ENCODE measurements at regions not wholly inside any gene's neighbourhood (a gene's known extent, or its start where the extent isn't known, plus 50 kb on each side); places are given as distances from the start of the nearest gene placed in this dataset.

DNA sequence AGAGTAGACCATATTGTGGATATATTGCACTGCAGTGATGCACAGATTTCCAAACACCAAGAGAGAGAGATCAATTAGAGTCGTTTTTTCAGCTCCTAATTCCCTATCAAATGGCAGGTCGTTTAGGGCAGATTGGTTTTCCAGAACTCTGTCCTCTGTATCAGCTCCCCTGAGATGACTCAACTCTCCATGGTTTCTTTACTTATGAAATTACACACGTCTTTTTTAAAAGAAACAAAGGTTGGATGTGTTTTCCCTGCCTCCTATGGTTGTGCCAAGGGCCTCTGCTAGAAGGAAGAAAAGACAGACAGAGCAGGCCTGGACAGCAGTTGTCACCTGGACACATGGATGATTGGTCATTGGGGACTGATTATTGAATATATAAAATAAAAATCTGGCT, 478.1 kb upstream of the NBEA start:
- no peak for DNase-seq (ENCODE audit: low read depth in 2 of 2)

DNA sequence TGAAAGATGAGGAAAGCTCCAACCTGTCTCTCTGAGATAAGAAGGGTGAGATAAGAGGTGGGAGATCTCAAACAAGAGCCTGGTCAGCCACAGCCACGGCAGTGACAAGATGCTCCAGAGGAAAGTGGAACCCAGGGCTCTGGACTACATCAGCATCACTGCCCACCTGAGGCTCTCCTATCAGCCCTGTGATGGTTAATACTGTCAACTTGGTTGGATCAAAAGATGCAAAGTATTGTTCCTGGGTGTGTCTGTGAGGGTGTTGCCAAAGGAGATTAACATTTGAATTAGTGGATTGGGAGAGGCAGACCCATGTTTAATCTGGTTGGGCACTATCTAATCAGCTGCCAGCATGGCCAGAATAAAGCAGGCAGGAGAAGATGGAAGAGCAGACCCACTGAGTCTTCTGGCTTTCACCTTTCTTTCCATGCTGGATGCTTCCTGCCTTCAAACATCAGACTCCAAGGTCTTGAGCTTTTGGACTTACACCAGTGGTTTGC, 476.6 kb upstream of the NBEA start:
- DNase-seq (ENCODE audit: low read depth in 2 of 2): no peak

DNA sequence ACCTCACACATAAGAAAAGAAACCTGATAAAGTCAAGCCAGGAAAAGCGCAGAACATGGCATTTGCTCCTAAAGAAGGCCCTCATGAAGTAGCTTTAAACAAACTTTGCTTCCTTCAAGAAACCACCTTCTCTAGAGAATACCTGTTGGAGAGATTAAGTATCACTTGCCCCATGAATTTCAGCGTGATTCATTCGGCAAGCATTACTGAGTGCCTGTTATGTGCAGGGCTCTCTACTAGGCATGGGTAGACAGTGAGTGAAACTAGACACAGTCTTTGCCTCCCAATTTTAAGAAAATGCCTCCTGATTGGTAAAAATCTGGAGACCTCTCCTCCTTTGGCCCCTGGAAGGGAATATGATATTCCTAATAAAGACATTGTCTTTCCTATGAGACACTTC, 475.8 kb upstream of the NBEA start:
- no peak for DNase-seq (ENCODE audit: low read depth in 2 of 2)

DNA sequence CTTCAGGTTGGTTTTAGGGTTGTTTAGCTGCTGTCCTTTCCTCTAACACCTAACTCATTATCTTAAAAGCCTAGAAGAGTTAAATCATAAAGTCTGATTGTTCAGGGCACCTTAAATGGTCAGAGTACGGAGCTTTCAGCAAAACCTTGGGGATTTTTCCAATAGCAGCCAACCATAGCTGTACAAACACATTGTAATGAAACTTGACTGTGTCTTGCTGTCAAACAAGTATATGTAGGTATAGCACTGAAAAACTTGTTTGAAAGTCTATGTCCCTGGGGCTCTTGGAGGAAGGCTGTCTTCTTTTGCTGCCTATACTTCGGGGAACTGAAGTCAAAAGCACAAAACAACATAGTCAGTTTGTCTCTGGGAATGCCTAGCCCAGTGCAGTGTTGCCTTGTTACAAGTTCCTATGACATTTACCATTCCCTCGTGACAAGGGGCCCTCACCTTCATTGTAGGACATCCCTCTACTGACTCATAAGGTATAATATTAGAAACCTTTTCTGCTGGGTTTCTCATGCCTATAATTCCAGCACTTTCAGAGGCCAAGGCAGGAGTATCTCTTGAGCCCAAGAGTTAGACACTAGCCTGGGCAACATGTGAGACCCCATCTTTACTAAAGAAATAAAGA, 474.5 kb upstream of the NBEA start:
- DNase-seq (ENCODE audit: low read depth in 2 of 2): no peak

DNA sequence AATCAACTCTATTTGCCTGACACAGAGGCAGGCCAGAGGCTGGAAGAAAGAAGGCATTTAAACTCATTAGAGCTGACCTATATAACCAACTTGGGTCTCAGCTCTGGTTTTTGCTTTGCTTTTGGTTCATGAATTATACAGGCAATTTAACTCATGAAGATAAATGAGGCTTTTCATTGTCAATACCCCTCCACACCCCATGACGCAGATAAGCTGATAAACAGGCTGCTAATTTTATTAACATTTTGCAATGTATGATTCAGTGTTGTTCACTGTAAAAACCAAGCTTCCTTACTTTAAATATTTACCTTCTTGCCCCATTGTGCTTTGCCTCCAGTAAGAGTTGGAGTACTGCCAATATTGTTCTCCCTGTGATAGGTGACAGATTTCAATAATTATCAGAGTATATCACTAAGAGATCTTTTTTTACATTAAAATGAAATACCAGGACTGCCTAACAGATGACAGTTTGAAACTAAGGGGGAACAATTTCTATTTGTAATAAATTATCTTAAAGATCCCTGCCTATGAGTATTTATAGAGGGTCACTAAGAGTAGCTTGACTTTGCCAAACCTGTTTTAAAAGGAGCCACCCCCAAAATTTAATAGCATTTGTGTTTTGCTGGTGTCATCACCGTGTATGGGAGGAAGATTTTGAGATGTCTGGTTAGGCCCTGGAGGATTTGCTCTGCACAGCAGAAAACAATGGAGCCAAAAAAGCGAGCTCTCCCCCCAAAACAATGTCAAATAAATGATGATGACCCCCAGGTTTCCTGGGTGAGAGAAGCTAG, 472.7 kb upstream of the NBEA start:
- no peak for DNase-seq (ENCODE audit: low read depth in 2 of 2)

DNA sequence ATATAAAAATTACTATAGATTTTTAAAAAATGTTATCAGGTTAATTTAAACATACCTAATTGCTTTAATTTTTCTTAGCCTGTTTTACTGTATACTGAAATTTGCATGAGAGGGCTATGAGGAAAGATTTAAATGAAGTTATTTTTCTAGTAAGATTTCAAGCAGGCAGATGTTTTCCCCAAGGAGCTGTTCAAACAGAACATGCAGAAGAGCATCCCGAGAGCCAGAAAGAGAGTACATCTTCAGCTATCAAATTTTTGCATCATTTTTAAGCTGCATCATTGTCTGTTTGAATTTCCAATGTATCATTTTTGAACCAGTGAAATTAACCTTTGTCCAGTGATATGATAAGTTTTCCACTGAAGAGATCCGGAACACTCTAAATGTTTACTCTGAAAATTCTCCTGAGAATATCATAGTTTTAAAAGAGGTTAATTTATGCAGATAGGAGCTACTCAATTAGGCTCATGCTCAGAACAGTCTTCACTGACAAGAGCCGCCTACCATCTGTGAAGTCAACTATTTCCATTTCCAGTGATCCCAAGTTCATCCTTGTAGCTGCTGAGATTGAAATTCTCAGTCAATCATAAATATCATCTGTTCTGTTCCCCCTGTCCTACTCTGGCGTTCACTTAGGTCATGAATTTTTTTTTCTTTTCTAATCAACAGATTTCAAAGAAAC, 467.7 kb upstream of the NBEA start:
- no peak for DNase-seq (ENCODE audit: low read depth in 2 of 2)

DNA sequence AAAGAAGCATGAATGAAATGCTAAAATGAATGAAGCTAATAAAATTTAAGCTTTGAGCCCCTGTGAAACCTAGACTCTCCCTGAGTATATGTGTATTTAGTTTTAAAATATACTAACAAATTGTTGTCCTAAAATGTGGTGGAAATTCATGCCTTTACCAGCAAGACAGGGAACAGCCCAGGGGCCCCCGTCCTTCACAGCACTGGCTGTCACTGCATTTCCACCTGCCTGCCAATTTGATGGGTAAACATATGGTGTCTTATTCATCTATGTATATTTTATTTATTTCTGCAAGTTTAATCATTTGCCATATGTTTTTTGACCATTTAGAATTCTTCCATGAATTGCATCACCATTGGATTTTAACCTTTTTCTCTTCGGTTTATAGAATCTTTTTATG, 463.7 kb upstream of the NBEA start:
- no peak for DNase-seq (ENCODE audit: low read depth in 2 of 2)

DNA sequence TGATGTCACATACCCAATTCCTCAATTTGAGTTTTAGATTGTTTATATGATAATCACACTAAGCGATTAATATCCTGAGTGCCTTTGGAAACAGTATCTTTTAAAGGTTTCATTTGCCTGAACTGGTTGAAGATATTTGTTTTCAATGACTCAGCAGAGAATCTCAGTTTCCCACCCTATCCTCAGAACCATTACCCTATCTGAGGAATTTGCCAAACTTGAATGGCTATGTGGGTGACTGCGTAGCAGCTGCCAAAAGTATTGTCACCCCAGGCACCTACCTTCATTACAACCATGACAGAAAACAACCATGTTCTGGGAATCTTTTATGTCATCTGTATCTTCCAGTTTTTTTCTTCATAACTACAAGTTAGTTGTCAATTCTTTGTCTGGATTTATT, 440.1 kb upstream of the NBEA start:
- no peak for DNase-seq (ENCODE audit: low read depth in 2 of 2)

DNA sequence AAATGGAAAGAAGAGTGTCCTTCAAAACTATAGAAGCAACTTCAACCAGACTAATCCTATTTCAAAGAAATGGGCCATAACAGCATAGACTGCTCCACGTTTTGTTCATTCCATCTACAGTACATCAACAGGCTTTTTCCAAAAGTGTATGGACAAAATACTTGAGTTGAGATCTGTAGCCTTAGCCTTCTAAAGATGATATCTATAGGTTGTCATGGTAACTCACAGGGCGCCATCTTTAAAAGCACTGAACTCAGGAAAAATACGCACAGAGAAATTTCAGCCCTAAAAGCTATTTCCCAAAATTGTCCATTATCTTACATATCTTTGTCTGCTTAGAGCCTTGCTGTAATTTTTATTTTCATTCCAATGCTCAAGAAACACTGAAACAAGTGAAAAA, 439.4 kb upstream of the NBEA start:
- no peak for DNase-seq (ENCODE audit: low read depth in 2 of 2)

DNA sequence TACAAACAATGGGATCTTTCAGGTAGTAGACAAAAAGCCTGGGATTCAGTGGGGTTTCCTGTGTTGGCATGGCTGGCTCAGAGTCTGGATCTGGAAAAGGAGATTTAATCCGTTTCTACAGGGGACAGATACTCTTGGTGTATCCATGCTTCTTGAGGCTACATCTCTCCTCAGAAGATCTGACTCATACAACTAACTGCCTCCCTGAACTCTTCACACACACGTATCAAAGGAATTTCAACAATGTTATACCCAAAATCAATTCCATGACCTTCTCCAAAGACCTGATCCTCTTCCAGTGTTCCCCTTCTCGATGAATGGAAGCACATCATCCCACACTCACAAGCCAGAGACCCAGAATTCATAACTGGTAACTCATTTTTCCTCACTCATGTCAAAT, 435.3 kb upstream of the NBEA start:
- no peak for DNase-seq (ENCODE audit: low read depth in 2 of 2)

DNA sequence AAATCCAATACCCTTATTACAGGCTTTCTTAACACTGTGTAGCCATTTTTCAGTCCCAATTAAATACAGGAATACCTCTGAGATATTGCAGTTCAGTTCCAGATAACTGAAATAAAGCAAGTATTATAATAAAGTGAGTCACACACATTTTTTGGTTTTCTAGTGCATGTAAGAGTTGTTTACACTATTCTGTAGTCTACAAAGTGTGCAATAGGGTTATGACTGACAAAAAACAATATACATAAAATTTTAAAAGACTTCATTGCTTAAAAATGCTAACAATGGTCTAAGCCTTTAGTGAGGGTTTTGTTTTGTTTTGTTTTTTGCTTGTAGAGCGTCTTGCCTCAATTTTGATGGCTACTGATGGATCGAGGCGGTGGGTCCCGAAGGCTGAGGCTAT, 434.4 kb upstream of the NBEA start:
- DNase-seq (ENCODE audit: low read depth in 2 of 2): no peak

DNA sequence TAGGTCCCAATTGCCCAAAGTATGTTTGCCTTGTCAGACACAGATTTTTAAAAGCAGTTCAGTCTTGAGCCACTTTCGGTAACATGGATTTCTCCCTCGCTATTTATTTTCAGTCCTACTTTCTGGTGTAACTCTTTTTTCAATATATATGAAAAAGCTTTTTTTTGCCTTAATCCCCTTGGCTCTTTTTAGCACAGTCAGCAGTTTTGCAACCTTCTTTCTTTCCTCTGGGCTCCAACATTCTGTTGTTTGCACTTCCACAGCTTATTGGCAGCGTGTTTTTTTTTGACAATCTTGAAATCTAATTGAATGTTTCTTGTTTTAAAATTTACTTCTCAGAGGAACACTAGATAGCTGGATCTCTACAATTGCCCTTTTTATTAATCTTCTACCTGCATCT, 429.3 kb upstream of the NBEA start:
- no peak for DNase-seq (ENCODE audit: low read depth in 2 of 2)

DNA sequence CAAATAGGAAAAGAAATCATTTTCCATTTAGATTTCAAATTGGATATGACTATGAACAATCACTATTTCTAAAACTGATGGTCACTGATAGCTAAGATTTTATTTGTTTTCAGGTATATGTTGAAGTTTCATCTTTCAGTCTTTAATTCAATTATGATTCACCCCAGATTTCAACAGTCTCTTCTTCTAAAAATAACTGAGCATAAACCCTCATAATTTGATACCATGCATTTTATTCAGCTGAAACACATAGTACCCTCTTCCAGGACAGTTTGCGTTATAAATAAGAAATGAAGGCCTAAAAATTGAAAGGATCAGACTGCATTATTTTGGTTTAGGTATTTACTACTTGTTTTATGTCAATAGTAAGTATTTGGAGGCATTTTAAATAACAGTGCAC, 428.5 kb upstream of the NBEA start:
- no peak for DNase-seq (ENCODE audit: low read depth in 2 of 2)

DNA sequence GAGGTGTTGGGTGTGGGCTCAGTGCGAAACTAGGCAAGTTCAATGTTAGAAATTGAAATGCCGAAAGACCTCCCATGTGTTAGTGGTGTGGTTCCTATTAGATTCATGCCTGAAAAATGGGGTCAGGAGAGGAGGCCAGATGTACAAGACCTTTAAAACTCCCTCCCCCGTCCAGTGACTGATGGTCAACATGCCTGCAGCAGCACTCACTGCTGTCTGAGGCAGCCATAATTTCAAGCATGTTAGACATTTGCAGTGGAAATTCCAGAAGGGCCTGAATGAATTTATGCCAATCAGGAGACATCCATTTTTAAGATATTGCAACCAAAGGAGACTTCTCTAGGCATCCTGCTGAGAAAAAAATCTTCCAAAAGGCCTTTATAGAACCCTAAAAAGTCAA, 426.9 kb upstream of the NBEA start:
- no peak for DNase-seq (ENCODE audit: low read depth in 2 of 2)

DNA sequence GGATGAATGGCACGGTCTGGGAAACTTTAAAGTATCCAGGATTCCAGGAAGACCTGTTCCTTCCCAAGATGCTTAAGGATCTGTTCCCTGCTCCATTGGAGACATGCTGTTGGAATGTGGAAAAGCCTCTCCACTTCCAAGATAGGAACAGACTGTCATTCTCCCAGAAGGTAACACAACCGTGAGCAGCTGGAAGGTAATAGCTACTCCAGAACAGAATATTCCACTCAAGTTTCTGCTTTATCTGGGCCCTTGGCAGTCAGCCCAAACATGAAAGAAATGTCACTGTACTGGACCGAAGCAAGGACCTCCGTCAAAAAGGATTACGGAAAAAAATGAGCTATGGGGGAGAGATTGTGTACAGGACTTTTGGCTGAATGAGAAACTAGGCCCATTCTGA, 420.9 kb upstream of the NBEA start:
- no peak for DNase-seq (ENCODE audit: low read depth in 2 of 2)

DNA sequence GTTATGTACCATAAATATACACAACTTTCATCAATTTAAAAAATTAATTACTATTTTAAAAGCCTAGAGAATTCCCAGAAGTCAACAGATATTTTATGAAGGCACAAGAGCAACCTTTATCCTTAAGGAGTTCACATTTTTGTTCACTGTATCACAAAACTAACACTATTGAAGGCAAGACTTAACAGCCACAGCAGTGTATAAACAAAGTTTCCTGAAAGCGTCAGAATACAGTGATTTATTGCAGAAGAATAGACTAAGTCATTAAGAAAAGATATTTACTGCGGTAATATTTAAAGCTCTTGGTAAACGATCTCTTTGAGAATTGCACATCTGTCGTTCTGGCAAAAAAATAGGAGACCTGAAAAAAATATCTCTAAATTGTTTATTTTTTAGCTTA, 419.3 kb upstream of the NBEA start:
- DNase-seq (ENCODE audit: low read depth in 2 of 2): no peak

DNA sequence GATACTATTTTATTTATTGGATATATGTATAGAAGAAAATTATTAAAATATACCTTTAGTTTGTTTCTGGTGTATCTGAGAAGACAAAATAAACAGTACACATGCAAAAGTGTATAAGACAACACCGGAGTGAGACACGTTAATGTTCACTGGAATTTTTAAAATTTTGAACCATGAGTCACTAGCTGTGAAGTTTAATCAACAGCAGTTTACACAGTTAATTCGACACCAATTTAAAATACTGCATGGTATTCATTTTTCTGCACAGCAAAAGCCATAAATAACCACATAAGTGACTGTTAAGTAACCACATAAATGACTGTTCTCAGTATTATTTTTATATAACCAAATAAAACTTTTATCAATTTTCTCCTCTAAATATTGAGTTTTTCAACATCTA, 418.7 kb upstream of the NBEA start:
- DNase-seq (ENCODE audit: low read depth in 2 of 2): no peak

DNA sequence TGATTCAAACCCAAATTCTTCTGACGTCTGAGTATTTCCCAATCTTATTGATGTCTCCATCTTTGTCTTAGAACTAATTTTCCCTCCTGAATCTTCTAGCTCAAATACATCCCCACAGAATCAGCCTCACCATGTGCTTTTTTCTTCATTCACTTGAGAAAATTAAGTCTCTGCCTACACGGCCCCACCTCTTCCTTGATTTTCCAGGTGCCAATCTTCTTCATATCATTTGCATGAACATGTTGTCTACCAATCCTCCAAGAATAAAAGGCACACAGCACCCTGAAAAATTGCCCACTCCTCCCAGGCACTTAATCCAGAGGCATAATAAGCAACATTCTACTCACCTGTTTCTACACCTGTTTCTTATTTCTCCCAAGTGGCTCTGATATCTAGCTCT, 408.1 kb upstream of the NBEA start:
- no peak for DNase-seq (ENCODE audit: low read depth in 2 of 2)

DNA sequence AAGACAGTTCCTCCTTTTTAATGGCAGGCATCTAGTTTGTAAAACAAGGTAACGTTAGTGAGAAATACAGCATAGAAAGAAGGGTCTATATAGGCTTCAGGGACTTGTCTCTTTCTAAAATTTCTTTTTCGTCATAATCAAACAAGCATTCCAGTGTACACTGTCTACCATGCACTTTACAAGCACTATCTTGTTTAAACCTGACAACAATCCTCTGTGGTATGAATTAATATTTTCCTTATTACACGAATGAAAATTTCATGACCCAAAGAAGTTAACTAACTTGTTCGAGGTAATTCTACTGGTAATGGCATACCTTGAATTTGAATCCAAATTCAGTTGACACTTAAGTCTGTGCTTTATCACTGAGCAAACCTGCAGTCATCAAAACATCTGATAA, 399.7 kb upstream of the NBEA start:
- no peak for DNase-seq (ENCODE audit: low read depth in 2 of 2)

DNA sequence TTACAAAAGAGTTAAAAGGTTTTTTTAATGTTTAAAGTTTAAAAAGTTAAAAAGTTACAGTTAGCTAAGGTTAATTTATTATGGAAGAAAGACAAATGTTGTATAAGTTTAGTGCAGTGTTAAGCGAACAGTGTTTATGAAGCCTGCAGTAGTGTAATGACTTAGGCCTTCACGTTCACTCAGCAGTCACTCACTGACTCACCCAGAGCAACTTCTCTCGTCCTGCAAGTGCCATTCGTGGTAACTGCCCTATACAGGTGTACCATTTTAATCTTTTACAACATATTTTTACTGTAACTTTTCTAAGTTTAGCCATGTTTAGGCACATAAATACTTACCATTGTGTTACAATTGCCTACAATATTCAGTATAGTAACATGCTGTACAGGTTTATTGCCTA, 398.2 kb upstream of the NBEA start:
- DNase-seq (ENCODE audit: low read depth in 2 of 2): no peak

DNA sequence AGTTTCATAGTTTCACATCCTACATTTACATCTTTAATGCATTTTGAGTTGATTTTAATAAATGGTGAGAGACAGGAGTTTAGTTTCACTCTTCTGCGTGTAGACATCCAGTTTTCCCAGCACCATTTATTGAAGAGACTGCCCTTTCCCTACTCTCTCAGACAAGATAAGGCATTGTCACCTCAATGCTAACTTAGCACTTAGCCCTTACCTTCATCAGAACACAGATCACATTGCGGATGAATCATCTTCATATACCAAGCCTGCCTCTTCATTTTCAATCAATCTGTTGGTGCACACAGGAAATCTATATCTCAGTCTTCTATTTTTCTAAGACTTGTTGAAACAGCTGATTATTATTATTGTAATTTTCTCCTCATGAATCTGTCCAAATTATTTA, 396.6 kb upstream of the NBEA start:
- DNase-seq (ENCODE audit: low read depth in 2 of 2): no peak

DNA sequence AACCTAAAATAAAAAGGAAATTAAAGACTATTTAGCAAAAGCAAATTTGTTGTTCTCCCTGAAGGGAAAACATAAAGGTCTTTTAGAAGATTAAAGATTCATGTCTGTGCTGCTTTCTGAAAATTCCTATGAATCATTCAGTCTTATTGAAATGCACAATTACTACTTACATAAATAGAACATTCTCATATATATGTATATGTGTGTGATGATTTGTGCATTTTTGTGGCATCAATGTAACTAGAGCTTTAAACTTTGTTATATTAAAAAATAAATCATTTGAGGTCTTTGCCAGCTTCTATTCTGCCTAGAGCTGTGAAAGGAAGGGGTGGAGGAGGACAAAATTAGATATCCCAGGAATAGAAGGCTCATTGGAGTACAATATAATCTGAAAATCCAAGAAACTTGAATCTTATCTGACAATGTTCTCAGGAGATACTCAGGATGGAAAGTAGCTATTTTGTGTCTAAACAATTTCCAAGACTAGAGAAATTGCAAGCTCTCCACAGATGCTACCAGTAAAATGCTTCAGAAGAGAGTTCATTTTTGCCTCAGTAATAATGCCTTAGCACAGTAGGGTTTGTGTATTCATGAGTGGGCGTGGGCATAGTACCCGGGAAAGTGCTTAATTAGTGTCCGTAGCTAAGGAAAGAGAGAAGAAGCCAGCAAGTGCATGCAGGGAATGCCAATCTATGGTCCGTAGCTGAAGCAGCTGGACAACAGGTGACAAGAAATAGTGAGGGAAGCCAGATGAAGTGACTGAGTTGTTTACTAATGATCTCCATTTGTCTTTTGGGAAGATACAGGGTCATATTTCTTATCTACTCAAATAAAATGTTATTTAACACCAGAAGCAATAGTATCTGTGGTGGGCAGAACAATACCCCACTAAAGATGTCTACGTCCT, 395.5 kb upstream of the NBEA start:
- DNase-seq (ENCODE audit: low read depth in 2 of 2): no peak

Measured in stimulated activated CD4-positive, alpha-beta T cell treated with anti-CD3 and anti-CD28 coated beads, Interleukin-1b, Interleukin-23, amount 100 ng/mL, for 1 hour (primary cell).